ENCODE measurements at regions not wholly inside any gene's neighbourhood (a gene's known extent, or its start where the extent isn't known, plus 50 kb on each side); places are given as distances from the start of the nearest gene placed in this dataset.

GRCh38 chr1:238061967-238062613, 171.4 kb upstream of the ZP4 start:
- H3K27ac ChIP-seq (ENCODE audit: low read length) = no peak overlapping the region
- H2AFZ ChIP-seq (ENCODE audit: low read length) = no peak overlapping the region
- H3K9ac ChIP-seq (ENCODE audit: low read length) = no peak overlapping the region
- H3K4me3 ChIP-seq (ENCODE audit: low read length) = no peak overlapping the region
- H3K4me1 ChIP-seq (ENCODE audit: low read length) = no peaks in the 10 kb centered on the region; the same call in 1 of the 2 replicates
- H4K20me1 ChIP-seq (ENCODE audit: insufficient read depth, low read length) = no peaks in the 10 kb centered on the region
- no peak overlapping the region for H3K4me2 ChIP-seq (ENCODE audit: low read depth, low read length)
- no peaks in the 10 kb centered on the region for H3K9me3 ChIP-seq (replicated peaks; ENCODE audit: insufficient read depth, low read length)
- H3K79me2 ChIP-seq (ENCODE audit: low read length) = no peaks in the 10 kb centered on the region
- no peaks in the 10 kb centered on the region for H3F3A ChIP-seq (ENCODE audit: insufficient read depth, low read length)
- no peaks in the 10 kb centered on the region for H3K9me2 ChIP-seq (replicated peaks; ENCODE audit: insufficient read depth, low read length)
- H3K36me3 ChIP-seq (replicated peaks; ENCODE audit: insufficient read depth, low read length) = no peaks in the 10 kb centered on the region
- TF ChIP-seq, protein P1, sequence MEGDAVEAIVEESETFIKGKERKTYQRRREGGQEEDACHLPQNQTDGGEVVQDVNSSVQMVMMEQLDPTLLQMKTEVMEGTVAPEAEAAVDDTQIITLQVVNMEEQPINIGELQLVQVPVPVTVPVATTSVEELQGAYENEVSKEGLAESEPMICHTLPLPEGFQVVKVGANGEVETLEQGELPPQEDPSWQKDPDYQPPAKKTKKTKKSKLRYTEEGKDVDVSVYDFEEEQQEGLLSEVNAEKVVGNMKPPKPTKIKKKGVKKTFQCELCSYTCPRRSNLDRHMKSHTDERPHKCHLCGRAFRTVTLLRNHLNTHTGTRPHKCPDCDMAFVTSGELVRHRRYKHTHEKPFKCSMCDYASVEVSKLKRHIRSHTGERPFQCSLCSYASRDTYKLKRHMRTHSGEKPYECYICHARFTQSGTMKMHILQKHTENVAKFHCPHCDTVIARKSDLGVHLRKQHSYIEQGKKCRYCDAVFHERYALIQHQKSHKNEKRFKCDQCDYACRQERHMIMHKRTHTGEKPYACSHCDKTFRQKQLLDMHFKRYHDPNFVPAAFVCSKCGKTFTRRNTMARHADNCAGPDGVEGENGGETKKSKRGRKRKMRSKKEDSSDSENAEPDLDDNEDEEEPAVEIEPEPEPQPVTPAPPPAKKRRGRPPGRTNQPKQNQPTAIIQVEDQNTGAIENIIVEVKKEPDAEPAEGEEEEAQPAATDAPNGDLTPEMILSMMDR (IDR thresholded peaks at IDR 0.05; ENCODE audit: low read length) = no peak
- no peak for TF ChIP-seq EZH2 (optimal IDR thresholded peaks at IDR 0.05; ENCODE audit: low read depth, low read length)
- TF ChIP-seq EZH2phosphoT487 (IDR thresholded peaks at IDR 0.05; ENCODE audit: low read length) = no peak
- no peaks in the 10 kb centered on the region for H3K27me3 ChIP-seq (replicated peaks; ENCODE audit: insufficient read depth, low read length)
- DNase-seq = no peak

- no peaks in the 10 kb centered on the region for H4K20me1 ChIP-seq (ENCODE audit: insufficient read depth, low read length)
- H3K36me3 ChIP-seq (replicated peaks; ENCODE audit: insufficient read depth, low read length) = no peaks in the 10 kb centered on the region
- no peak for DNase-seq
- H3K9me2 ChIP-seq (replicated peaks; ENCODE audit: insufficient read depth, low read length) = no peaks in the 10 kb centered on the region
- H3K9me3 ChIP-seq (replicated peaks; ENCODE audit: insufficient read depth, low read length) = no peaks in the 10 kb centered on the region
- no peaks in the 10 kb centered on the region; the same call in 1 of the 2 replicates for H3K4me1 ChIP-seq (ENCODE audit: low read length)
- no peak overlapping the region for H3K4me3 ChIP-seq (ENCODE audit: low read length)
- H3K27me3 ChIP-seq (replicated peaks; ENCODE audit: insufficient read depth, low read length) = no peaks in the 10 kb centered on the region
- no peak overlapping the region for H3K4me2 ChIP-seq (ENCODE audit: low read depth, low read length)
- no peak overlapping the region for H3K27ac ChIP-seq (ENCODE audit: low read length)
- no peak overlapping the region for H2AFZ ChIP-seq (ENCODE audit: low read length)
- H3K9ac ChIP-seq (ENCODE audit: low read length) = no peak overlapping the region
- no peaks in the 10 kb centered on the region for H3F3A ChIP-seq (ENCODE audit: insufficient read depth, low read length)
- TF ChIP-seq EZH2 (optimal IDR thresholded peaks at IDR 0.05; ENCODE audit: low read depth, low read length) = no peak
- TF ChIP-seq, protein P1 (IDR thresholded peaks at IDR 0.05; ENCODE audit: low read length) = no peak
- no peak for TF ChIP-seq EZH2phosphoT487 (IDR thresholded peaks at IDR 0.05; ENCODE audit: low read length)
- no peaks in the 10 kb centered on the region for H3K79me2 ChIP-seq (ENCODE audit: low read length)
Measured at GRCh38 chr1:238060061-238060460, 169.3 kb upstream of the ZP4 start.

- Histone ChIP-seq H3K27ac (ENCODE audit: low read length) (no peak overlapping the region), H3K9me3 (replicated peaks; ENCODE audit: insufficient read depth, low read length) (no peaks in the 10 kb centered on the region), H3K9ac (ENCODE audit: low read length) (no peak overlapping the region), H3K36me3 (replicated peaks; ENCODE audit: insufficient read depth, low read length) (no peaks in the 10 kb centered on the region), H3F3A (ENCODE audit: insufficient read depth, low read length) (no peaks in the 10 kb centered on the region), H3K9me2 (replicated peaks; ENCODE audit: insufficient read depth, low read length) (no peaks in the 10 kb centered on the region), H2AFZ (ENCODE audit: low read length) (no peak overlapping the region), H3K4me3 (ENCODE audit: low read length) (no peak overlapping the region), H3K27me3 (replicated peaks; ENCODE audit: insufficient read depth, low read length) (no peaks in the 10 kb centered on the region), H3K4me2 (ENCODE audit: low read depth, low read length) (no peak overlapping the region), H3K79me2 (ENCODE audit: low read length) (no peaks in the 10 kb centered on the region), H3K4me1 (ENCODE audit: low read length) (no peaks in the 10 kb centered on the region), H4K20me1 (ENCODE audit: insufficient read depth, low read length) (no peaks in the 10 kb centered on the region)
- TF ChIP-seq EZH2phosphoT487 (IDR thresholded peaks at IDR 0.05; ENCODE audit: low read length) (no peak), EZH2 (optimal IDR thresholded peaks at IDR 0.05; ENCODE audit: low read depth, low read length) (no peak)
- TF ChIP-seq, protein P1 (IDR thresholded peaks at IDR 0.05; ENCODE audit: low read length) = no peak
- no peak for DNase-seq
Measured at GRCh38 chr1:238052496-238053266, 162.0 kb upstream of the ZP4 start.

Data from MM.1S (cell line).